OCI-LY7 (cell line): ENCODE measurements at regions not wholly inside any gene's neighbourhood (a gene's known extent, or its start where the extent isn't known, plus 50 kb on each side); places are given as distances from the start of the nearest gene placed in this dataset.

Experiments
- BruUV-seq: library from RNA; stranded (reverse); fragments of 400-500 nt; replicated peaks from 2 replicates; lab custom pipeline; 2021; lab: Mats Ljungman, UMichigan
- CTCF ChIA-PET: fragments of 300-600 bp; sonication (Branson Sonifier 250); formaldehyde crosslinking; loops from one replicate; lab custom pipeline; 2022; ENCODE audit warnings: antibody characterized with exemption; ENCODE audit not compliant: unreplicated experiment; lab: Charles Lee
- POLR2A ChIA-PET: fragments of 300-600 bp; sonication (Branson Sonifier 250); formaldehyde crosslinking; loops from one replicate; lab custom pipeline; 2022; ENCODE audit warnings: antibody characterized with exemption; lab: Charles Lee
- DNase-seq: peaks from one replicate; pipeline ENCODE4 v3.0.0-alpha.2; 2015; ENCODE audit warnings: low spot score
- H2AFZ ChIP-seq: fragments of 200-600 bp; sonication (generic), shearing (Covaris generic); 2 replicates; pipeline ENCODE4 v1.6.1; 2014; ENCODE audit warnings: mild to moderate bottlenecking, antibody characterized with exemption, low read length, moderate library complexity
- H3K27ac ChIP-seq: fragments of 200-600 bp; sonication (generic); 2 replicates; pipeline ENCODE4 v1.5.1; 2014; ENCODE audit warnings: mixed run types, low read depth, mild to moderate bottlenecking, moderate library complexity, low read length, inconsistent platforms; ENCODE audit not compliant: poor library complexity, severe bottlenecking
- H3K36me3 ChIP-seq: fragments of 200-600 bp; sonication (generic); 2 replicates; pipeline ENCODE4 v1.6.1; 2014; ENCODE audit warnings: mild to moderate bottlenecking, antibody characterized with exemption, low read length, moderate library complexity, mixed read lengths; ENCODE audit not compliant: insufficient read depth
- H3K4me1 ChIP-seq: fragments of 200-600 bp; sonication (generic); 2 replicates; pipeline ENCODE4 v1.5.1; 2014; ENCODE audit warnings: mild to moderate bottlenecking, low read length; ENCODE audit not compliant: insufficient read depth, poor library complexity, severe bottlenecking
- H3K4me2 ChIP-seq: fragments of 200-600 bp; sonication (generic); 2 replicates; pipeline ENCODE4 v1.6.1; 2014; ENCODE audit warnings: mild to moderate bottlenecking, low read length
- H3K4me3 ChIP-seq: fragments of 200-600 bp; sonication (generic); 2 replicates; pipeline ENCODE4 v1.5.1; 2014; ENCODE audit warnings: mild to moderate bottlenecking, low read depth, low read length; ENCODE audit not compliant: poor library complexity, severe bottlenecking
- H3K79me2 ChIP-seq: fragments of 200-600 bp; sonication (generic); 2 replicates; pipeline ENCODE4 v1.6.1; 2016; ENCODE audit warnings: low read depth, mild to moderate bottlenecking, low read length, moderate library complexity, mixed read lengths; ENCODE audit not compliant: insufficient read depth
- H3K9me2 ChIP-seq: fragments of 200-600 bp; sonication (generic); 2 replicates; pipeline ENCODE4 v1.6.1; 2016; ENCODE audit warnings: mild to moderate bottlenecking, low read length, mixed read lengths; ENCODE audit not compliant: insufficient read depth
- H3K9me3 ChIP-seq: fragments of 200-600 bp; sonication (generic); 2 replicates; pipeline ENCODE4 v1.6.1; 2014; ENCODE audit warnings: mild to moderate bottlenecking, mixed run types, low read length, mixed read lengths
- H4K20me1 ChIP-seq: fragments of 200-600 bp; sonication (generic); 2 replicates; pipeline ENCODE4 v1.6.1; 2014; ENCODE audit warnings: mild to moderate bottlenecking, antibody characterized with exemption, low read length, moderate library complexity, mixed read lengths; ENCODE audit not compliant: insufficient read depth
- EZH2phosphoT487 ChIP-seq: fragments of 200-600 bp; sonication (generic); IDR thresholded peaks from 2 replicates; pipeline ENCODE4 v1.6.1; 2018; ENCODE audit warnings: low read depth, borderline replicate concordance, mild to moderate bottlenecking, mixed run types, antibody characterized with exemption, low read length, moderate library complexity, mixed read lengths
- intact Hi-C: fragments of 100-400 bp; cut with micrococcal nuclease; formaldehyde crosslinking; loops from one replicate; pipeline ENCODE4 v1.10.0; 2022; ENCODE audit not compliant: unreplicated experiment
- TF ChIP-seq, protein P1 (sequence below): fragments of 200-600 bp; sonication (generic); conservative IDR thresholded peaks from 2 replicates; pipeline ENCODE4 v1.5.1; 2014; ENCODE audit warnings: mild to moderate bottlenecking, antibody characterized with exemption, low read length, moderate library complexity, mixed read lengths

DNA sequence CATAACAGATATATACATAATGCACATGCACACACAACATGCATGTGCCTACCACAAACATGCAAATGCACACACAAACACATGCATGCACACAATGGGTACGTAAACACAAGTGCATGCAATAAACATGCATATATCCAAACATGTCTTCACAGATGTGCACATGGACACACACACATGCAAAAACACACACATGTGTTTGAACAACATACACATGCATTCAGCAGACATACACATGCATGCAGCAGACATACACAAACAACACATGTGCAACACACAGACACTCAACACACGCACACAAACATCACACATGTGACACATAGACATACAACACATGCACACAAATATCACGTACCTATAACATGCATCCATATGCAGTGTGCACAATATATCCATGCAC lies 74.2 kb downstream of the KLF6 start:
- ChIA-PET POLR2A (no interaction called here), CTCF (no interaction called here)
- no peak overlapping the region for H3K27ac ChIP-seq
- no peak for DNase-seq
- H3K9me2 ChIP-seq: no peaks in the 10 kb centered on the region
- no peaks in the 10 kb centered on the region for H3K79me2 ChIP-seq
- H3K9me3 ChIP-seq: no peaks in the 10 kb centered on the region
- no peaks in the 10 kb centered on the region for H4K20me1 ChIP-seq
- H2AFZ ChIP-seq: no peak overlapping the region
- H3K36me3 ChIP-seq: no peaks in the 10 kb centered on the region
- no peaks in the 10 kb centered on the region for H3K4me1 ChIP-seq
- H3K4me2 ChIP-seq: no peak overlapping the region
- BruUV-seq: no TSS peak
- intact Hi-C loops: no loop called here
- no peak overlapping the region for H3K4me3 ChIP-seq
- TF ChIP-seq EZH2phosphoT487: no peak
- TF ChIP-seq, protein P1, sequence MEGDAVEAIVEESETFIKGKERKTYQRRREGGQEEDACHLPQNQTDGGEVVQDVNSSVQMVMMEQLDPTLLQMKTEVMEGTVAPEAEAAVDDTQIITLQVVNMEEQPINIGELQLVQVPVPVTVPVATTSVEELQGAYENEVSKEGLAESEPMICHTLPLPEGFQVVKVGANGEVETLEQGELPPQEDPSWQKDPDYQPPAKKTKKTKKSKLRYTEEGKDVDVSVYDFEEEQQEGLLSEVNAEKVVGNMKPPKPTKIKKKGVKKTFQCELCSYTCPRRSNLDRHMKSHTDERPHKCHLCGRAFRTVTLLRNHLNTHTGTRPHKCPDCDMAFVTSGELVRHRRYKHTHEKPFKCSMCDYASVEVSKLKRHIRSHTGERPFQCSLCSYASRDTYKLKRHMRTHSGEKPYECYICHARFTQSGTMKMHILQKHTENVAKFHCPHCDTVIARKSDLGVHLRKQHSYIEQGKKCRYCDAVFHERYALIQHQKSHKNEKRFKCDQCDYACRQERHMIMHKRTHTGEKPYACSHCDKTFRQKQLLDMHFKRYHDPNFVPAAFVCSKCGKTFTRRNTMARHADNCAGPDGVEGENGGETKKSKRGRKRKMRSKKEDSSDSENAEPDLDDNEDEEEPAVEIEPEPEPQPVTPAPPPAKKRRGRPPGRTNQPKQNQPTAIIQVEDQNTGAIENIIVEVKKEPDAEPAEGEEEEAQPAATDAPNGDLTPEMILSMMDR: no peak

DNA sequence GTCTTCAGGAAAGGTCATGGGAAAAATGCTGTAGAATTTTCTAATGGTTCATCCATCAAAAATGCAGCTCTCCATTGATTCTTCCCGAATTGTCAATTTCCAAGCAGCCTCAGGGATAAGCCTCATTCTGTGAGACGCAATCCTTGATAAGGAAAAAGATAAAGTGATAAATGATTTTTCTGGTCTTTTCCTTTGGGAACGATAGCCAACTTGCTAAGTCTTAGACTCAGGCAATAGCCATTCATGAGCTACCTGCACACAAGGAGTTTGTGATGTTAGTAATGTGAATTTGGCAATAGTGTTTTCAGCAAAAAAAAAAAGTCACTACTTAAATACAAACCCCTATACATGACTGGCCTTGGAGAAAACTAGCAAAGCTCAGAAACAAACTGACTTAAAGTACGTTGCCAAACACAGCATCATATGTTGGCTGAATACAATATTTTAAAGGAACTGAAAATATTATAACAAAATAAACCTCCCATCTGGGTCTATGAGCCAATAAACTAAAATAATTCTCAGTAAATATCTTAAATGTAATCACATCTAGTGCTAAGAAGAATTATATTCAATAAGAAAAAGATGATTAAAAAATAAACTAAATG lies 75.5 kb downstream of the KLF6 start:
- POLR2A ChIA-PET: interaction anchor here (0.6 kb wide), 1 partner anchor 14 kb away, joined by 3 read pairs; no protein-coding TSS in a partner anchor

DNA sequence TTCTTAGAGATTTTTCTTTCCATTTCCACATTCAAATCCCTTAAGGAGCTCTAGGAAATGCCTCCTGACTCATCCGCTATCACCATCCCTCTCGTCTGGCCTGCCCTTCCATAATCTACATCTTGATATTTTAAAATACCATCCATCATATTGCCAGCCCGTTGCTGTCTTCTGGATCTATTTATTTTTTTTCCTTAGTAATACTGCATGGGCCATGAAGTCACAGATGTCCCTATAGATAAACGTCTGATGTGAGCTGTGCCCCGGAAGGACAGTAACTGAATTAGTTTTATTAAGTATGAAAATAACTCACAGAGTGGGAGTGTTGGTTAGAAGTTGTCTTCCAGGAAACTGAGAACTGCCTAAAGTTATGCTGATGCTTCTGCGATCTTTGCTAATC lies 76.2 kb downstream of the KLF6 start:
- Histone ChIP-seq H3K4me3 (no peak overlapping the region), H3K79me2 (no peaks in the 10 kb centered on the region), H3K27ac (no peak overlapping the region), H3K4me1 (no peaks in the 10 kb centered on the region), H3K9me3 (no peaks in the 10 kb centered on the region), H3K36me3 (no peaks in the 10 kb centered on the region), H2AFZ (no peak overlapping the region), H4K20me1 (no peaks in the 10 kb centered on the region), H3K4me2 (no peak overlapping the region), H3K9me2 (no peaks in the 10 kb centered on the region)
- BruUV-seq: no TSS peak
- TF ChIP-seq, protein P1: no peak
- no peak for TF ChIP-seq EZH2phosphoT487
- ChIA-PET CTCF (no interaction called here), POLR2A (interaction anchor here (0.6 kb wide), 1 partner anchor 14 kb away, joined by 3 read pairs; no protein-coding TSS in a partner anchor)
- no peak for DNase-seq
- intact Hi-C loops: no loop called here

More for the DNA sequence above, 75.5 kb downstream of the KLF6 start:
- H3K4me2 ChIP-seq: no peak overlapping the region
- intact Hi-C loops: no loop called here
- TF ChIP-seq, protein P1: no peak
- no peak for TF ChIP-seq EZH2phosphoT487
- no peak overlapping the region for H2AFZ ChIP-seq
- no peaks in the 10 kb centered on the region for H3K9me3 ChIP-seq
- H3K36me3 ChIP-seq: no peaks in the 10 kb centered on the region
- no peaks in the 10 kb centered on the region for H3K4me1 ChIP-seq
- CTCF ChIA-PET: no interaction called here
- no peak overlapping the region for H3K4me3 ChIP-seq
- no peak overlapping the region for H3K27ac ChIP-seq
- BruUV-seq: no TSS peak
- no peak for DNase-seq
- H4K20me1 ChIP-seq: no peaks in the 10 kb centered on the region
- no peaks in the 10 kb centered on the region for H3K9me2 ChIP-seq
- H3K79me2 ChIP-seq: no peaks in the 10 kb centered on the region
